ENCODE measurements at regions not wholly inside any gene's neighbourhood (a gene's known extent, or its start where the extent isn't known, plus 50 kb on each side); places are given as distances from the start of the nearest gene placed in this dataset.

DNA sequence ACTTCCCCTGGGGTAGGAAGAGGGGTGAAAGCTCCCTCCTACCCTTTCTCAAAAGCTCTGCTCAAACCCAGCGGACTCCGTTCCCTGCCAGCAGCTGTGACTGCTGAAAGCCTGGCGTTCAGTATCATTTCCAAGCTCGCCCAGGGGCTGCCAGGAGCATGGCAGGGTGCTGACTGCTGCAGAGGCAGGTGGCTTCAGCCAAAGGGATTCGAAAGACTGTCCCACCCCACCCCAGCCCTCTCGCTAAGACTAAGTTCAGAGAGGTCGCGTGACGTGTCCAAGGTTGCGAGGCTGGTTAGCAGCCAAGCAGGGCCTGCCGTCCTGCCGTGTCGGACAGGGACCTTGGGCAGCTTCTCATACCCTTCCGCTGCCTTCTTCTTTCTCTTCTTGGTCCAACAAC lies 72.3 kb upstream of the RAB12 start:
- DNase-seq = no peak

DNA sequence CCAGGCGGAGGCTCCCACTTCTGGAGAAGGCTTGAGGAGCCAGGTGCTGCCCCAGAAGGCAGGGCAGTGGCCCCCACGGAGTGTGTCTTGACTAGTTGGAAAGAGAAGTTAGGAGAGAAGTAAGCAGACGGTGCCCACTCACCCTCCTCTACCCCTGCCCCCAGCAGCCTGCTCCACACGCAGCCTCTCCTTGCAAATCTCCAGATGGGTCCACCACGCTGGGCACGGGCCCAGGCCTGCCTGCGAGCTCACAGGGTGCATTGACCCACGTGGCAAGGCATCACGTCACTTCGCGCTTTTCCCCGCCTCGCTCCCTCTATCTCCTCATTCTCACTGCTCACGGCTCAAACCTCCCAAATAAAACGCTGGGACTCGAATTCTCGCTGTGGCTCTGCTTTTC lies 71.8 kb upstream of the RAB12 start:
- no peak for DNase-seq

DNA sequence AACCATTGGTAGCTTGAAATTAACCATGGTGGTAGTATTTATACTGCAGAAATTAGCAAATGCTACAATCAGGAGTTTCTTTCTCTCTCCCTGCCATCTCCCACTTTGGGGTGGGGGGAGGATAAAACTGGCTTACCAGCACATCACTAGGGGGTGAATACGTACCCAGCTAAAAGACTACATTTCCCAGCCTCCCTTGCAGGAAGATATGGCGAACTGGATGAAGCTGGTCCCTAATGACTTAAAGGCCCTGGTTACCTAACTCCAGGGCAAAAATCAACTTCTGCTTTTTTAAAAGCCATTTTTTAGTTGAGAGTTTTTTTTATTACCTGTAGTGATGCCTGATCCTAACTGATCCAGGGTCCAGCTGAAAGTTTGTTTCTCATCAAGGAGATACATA lies 70.3 kb upstream of the RAB12 start:
- no peak for DNase-seq

DNA sequence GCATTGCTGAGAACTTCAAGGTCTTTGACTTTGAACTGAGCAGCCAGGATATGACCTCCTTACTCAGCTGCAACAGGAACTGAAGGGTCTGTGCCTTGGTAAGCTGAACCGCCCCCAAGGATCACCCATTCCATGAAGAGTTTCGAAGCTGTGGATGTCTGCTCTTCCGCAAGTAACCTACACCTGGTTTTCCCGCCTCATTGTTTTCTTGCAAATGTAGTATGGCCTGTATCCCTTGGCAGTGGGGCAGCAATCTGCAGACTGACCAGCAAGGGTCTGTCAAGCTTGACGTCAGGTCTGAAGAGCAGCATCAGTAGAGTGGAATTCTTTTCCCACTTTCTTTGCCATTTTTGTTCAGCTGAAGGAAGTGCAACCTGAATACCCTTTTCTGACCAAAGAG lies 62.6 kb upstream of the RAB12 start:
- DNase-seq = no peak

DNA sequence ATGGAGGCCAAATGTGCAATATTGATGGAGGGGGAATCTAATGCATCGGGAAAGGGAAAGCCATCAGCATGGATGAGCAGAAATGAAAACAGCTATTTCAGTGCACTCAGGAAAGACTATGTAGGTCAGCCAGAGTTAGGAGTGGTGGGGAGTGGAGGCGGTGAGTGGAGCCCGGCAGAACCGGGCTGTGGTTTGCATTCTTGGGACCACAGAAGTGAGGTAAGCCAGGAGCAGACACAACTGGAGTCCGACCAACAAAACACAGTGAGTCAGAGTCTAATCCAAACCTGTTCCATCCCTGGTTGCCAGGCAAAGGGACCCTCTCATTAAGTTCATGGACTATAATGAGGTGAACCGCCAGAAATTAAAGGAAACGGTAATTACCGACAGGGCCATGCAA lies 61.1 kb upstream of the RAB12 start:
- DNase-seq = no peak

DNA sequence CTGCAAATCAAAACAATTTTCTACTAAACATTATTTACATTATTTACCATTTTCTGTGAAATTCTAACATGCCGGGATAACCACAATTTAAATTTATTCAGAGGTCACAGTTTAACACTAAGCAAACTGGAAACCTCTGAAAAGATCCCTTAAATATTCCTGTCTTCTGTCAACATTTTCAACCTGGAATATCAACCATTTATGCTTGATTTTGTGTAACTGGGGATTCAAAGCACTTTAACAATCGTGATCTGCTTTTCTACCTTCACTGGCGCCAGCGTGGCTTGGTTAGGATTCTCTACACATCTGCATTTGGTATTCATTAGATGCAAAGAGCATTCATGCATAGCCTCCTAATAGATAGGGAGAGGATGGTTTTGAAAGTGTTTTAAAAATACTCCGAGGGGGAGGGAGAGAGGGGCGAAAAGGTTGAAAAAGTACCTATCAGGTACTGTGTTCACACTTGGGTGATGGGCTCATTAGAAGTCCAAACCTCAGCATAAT lies 59.9 kb upstream of the RAB12 start:
- DNase-seq = no peak

DNA sequence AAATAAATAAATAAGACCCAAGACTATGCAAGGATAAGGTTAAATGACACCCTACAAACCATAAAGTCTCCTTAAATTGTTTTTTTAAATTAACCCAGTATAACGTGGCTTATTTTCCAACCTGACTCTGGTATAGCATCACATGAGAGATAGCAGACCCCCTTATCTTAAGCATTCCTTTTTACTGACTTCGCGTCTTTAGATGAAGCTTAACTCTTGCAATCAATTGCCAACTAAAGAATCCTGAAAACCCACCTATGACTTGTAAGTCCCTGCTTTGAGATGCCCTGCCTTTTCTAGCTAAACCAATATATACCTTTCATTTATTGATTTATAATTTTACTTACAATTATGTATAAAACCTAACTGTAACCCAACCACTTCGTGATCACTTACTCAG lies 57.1 kb upstream of the RAB12 start:
- DNase-seq = no peak

DNA sequence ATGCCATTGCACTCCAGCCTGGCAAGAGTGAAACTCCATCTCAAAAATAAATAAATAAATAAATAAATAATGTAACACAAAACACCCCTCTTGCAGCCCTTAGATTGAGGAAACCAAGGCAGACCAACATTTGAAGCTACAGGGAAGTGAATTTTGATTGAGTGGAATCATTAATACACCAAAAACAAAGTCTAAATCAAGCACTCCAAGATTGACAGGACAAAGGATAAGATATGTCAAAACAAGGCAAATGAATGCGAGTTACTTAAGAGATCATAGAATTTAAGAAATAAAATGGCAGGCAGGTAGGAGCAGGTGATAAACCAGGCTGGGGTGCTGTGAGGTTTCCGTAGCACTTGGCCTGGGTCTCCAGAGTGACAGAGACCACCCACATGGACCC lies 54.9 kb upstream of the RAB12 start:
- DNase-seq = no peak

DNA sequence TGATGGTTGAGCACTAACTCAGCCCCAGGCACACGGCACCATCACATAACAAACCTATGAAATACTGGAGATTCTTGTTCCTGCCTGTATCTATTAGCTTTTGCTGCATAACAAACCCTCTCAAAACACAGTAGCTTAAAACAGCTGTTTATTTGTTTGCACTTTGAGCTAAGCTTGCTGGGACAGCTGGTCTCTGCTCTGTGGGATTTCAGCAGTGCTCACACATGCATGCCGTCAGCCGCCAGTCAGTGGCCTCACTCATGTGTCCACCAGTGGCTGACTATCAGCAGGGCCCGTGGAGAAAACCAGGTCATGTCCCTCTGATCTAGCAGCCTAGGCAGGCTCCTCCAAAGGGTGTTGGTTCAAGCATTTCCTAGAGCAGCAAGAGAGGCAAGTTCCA lies 52.8 kb upstream of the RAB12 start:
- no peak for DNase-seq

Data from muscle of arm (tissue), 1 donor.